ENCODE measurements at regions not wholly inside any gene's neighbourhood (a gene's known extent, or its start where the extent isn't known, plus 50 kb on each side); places are given as distances from the start of the nearest gene placed in this dataset.
A peak's percentile ranks its signal among the peaks of the same experiment; 100 is the strongest.

GRCh38 chr10:4130685-4131084 is 345.7 kb upstream of the KLF6 start:
- DNase-seq: no peak

DNA sequence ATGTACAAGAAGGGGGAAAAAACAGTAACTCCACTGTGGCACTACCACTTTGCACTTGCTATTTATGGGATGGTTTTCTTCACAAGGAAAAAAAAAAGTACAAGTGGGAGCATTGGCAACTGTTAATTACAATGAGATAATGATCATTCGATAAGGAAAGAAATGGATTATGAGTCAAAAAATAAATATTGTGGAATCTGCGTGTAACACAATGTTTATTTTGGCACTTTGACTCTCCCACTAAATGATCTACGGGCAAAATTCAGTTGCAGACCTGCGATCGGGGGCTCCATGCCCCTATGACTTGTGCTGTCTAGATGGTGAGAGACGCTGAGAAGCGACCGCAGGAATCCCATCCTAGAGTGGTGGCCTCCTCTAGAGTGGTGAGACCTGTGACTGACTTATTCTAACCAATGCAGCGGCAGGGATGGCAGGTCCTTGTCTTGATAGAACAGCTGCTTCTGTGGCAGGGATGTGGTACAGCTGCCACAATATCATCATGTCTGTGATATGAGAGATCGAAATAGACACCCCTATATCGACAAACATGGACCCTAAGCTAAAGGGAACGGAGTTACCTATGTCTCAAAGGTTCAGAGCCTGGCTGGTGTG is 345.0 kb upstream of the KLF6 start:
- no peak for DNase-seq

DNA sequence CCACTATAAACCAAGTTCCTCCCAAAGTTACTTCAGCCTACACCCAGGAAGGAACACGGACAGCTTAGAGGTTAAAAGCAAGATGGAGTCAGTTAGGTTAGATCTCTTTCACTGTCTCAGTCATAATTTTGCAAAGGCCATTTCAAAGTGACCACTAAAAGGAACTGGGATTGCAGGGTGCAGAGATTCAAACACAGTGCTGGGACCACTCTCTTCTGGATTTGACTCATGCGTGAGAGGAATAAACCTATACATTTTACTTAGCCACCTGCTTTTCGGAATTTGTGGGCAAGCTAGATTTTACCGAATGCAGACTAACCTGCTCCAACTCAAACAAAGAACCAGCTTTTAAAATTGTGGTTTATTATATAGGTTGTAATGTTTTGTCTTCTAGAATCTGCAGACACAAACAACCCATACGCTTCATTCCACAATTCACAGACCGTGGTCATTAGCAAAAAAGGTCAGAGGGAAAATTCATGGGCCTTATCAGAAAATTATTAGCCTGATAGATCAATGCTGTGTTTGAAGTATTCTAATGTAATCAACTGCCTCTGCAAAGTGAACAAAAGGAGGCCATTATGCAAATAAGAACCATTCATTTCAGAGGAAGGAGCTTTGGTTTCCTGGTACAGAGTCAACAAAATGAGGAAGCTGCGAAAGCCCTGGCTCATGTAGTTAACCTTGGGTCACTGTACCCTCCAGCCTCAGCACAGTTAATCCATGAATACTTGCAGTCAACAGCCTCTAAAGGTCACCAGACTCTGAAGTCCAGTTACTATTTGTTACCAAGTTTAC is 342.7 kb upstream of the KLF6 start:
- no peak for DNase-seq

- no peak for DNase-seq
Observed at GRCh38 chr10:4125776-4126175, 340.8 kb upstream of the KLF6 start.

DNA sequence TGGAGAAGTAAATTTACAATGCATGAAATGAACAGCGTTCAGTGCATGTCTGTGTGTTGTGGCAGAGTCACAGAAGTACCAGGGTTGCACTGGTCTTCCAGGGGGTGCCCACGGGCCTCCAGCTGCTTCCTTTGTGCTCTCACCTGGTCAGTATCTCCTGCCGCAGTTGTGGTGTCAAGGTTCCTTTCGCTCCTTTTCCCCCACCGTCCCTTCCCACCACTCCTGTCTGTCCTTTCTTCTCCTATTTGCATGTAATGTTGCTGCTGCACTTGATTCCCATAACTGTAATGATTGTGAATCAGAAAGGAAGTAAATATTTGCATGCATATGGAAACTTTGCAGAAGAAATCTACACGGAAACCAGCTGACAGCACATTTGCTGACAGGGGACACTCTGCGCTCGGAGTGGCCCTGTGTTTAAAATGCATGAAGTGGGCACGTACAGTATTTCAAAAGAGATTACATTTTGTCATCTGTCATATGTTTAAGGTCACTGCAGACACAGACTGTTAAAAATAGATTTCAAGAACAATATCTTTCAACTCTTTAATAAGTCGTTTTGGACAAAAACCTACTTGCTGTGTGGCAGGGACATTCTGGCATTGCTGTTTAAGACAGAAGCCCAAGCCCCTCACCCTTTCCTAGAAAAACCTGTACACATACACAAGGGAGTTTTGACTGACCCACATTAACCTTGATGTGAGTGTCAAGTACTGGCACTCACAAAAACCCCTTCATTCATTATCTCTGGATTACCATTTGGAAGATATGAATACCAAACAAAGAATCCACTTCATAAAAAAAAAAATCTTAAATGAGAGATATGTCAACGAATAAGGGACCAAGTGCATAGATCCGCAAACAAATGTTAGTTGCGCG is 336.7 kb upstream of the KLF6 start:
- DNase-seq: no peak

- peak in 1 of 2 donors; percentile 24 for DNase-seq
Observed at GRCh38 chr10:4120096-4120853, 335.3 kb upstream of the KLF6 start.

DNA sequence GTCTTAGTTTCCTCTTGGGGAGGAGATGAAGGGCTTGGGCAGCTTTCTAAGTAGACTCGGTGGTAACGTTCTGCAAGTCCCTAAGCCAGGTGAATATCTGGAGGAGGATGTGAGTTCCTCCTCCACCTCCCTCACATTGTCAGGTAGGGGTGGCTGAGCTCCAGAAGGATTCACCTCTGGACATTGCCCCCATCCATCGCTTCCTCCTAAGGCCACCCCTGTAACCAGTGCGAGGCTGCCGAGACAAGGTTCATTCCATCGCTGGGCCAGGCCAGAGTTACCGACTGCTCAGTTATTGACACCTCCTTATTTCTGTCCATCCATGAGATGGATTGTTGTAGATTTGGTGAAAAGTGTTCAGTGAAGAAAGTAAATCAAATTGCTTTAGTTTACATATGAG is 334.1 kb upstream of the KLF6 start:
- no peak for DNase-seq

DNA sequence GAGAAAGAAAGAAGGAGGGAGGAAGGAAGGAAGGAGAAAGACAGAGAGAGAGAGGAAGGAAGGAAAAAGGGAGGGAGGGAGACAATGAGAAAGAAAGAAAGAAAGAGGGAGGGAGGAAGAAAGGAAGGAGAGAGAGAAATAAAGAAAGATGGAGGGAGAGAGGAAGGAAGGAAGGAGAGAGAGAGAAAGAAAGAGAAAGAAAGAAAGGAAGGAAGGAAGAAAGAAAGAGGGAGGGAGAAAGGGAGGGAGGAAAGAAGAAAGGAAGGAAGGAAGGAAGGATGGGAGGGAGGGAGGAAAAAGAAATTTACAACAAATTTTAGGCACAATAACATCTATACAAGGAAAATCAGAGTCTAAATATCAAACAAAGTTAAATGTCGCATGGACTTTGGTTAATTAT is 332.6 kb upstream of the KLF6 start:
- no peak for DNase-seq

GRCh38 chr10:4111643-4112042 is 326.6 kb upstream of the KLF6 start:
- DNase-seq: no peak

DNA sequence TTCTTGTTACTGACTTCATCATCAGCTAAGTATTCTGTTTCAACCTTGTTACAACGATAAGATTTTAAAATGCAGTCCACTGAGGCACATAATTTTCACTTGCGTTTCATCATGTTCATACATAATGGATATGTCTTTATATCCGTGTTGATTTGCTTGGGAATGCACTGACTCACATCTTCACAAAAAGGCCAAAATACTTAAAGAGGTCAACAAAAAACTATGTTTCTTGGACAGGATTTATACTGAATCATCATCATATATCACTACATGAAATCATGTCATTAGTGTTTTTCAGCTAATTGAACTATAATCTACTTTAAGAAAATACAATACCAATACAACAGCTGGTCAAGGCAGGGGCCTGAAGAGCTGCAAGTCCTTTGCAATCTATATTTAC is 324.5 kb upstream of the KLF6 start:
- no peak for DNase-seq

DNA sequence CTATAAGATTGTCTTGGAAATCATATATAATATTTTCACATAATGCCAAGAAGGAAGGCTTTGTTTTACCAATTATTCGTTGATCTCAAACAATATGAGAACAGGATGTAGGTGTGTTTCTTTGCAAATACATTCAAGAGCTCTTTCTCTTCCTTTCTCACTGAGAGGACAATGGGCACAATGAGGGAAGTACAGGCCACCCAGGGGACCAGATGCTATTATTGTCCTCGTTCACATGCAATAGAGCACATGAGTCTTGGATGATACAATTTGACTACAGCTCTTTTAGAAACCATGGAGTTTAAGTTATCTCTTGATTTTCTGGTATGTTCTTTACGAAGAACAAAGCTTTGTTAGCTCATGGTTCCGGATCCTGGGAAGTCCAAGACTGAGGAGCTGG is 323.7 kb upstream of the KLF6 start:
- no peak for DNase-seq

DNA sequence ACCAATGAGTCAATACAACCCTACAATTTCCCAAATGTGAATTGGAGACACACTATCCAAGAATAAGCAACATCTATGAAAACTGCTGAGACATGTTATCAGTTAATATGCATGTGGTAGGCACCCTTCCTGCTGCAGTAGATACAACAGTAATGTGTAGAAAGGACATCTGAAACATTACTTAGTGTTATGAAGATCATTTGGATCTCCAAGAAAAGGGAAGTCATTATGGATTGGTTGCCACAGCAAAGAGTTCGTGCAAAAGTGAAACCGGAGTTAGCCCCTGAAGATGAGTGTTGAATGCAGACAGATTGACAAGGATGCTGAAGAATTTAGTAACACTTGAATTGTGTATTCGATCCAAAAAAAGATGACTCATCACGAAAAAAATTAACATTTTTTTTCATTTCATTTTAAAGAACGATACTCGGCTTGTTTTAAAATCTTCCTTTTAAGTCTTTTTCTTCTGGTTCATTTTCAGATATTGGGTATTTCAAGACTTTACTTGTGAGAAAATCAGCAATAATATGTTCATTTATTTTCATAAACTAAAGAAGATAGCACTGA is 322.4 kb upstream of the KLF6 start:
- DNase-seq: no peak

- DNase-seq: no peak
Observed at GRCh38 chr10:4103603-4104002, 318.6 kb upstream of the KLF6 start.

GRCh38 chr10:4102802-4103344 is 317.9 kb upstream of the KLF6 start:
- DNase-seq: no peak

DNA sequence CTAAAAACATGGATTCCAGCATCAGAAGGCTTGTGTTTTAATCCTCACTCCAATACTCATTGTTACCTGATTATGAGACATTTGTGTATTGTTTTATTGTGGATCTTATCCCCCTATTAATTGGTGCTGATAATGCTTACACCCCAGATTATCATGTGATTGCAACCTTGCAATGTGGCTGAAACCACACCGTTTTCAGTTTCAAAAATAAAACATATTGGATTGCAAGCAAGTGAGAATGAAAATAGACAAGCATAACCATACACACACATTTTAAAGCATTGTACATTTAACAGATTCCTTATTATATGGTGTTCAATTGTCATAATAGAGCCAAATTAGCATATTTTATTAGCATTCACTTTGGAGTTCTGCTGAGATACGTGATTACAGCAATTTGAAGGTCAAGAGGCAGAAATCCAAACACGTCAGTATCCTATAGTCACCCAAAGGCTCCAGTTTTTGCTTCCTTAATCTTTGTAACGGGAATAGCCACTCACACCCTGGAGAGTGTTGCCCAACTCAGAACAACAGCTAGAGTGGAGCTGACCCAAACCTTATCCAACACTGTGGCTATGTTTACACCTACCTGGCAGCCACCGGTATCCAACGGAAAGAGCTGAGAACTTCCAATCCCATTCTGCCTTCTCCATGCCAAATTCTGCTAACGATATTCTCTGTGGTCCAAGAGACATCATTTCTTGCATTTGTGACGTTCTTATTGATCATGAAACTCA is 317.1 kb upstream of the KLF6 start:
- no peak for DNase-seq

DNA sequence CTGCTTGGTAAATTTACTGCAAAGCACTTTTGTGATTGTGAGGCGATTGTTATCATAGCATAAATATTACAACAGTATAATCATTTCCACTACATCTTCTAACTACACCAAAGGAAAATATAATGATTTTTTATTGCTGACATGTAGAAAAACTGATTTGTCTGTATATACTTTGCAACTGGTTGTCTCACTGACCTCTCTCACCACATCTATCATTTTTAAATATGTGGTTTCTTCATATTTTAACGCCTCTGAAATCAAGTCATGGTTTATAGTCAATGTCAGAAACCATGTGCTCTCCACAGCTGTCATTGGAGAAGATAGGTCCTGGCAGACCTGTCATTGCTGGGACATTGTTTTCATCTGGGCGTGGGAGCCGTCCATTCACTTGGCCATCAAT is 315.4 kb upstream of the KLF6 start:
- DNase-seq: no peak

GRCh38 chr10:4099202-4099601 is 314.2 kb upstream of the KLF6 start:
- DNase-seq: no peak

DNA sequence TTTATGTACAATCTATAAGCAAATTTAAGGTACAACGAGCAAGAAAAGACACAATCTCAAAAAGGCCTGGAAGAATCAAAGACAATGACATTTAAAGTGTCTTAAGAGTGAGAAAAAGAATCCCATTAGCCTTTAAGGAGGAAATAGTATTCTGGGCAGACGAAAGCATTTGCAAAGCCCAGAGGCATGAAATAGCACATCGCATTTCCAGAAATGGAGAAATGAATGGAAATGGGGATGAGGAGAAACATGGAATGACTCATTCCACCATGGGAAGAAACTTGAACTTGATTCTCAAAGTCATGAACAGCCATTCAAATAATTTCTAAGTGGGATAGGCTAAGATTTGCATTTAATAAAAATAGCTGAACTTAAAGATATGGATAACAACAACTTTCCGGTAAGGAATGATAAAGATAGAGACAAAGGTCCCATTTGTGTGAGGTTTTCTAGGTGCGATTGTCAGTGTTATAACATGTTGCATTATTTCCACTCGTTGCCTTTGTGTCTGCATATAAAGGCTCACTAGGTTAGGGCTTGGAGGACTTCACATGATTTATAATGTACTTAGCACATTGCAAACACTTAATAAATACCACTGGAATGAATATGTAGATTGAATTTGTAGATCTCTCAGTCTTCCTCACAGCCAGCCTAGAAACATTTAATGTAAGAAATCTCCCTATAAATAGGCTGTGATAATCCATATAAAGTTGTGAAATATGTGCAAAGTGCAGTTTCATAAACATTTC is 310.3 kb upstream of the KLF6 start:
- DNase-seq: no peak

DNA sequence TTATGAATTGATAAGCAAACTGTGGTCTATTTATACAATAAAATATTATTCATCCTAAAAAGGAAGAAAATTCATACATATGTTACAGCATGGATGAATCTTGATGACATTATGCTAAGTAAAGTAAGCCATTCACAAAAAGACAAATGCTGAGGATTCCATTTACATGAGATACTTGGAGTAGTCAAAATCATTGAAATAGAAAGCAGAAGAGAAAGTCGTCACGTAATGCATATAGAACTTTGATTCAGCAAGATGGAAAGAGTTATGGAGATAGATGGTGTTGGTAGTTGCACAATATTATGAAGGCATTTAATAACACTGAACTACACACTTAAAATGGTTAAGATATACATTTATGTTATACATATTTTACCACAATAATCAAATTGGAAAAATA is 309.7 kb upstream of the KLF6 start:
- no peak for DNase-seq

GRCh38 chr10:4093438-4093837 is 308.4 kb upstream of the KLF6 start:
- DNase-seq: no peak
